A549 (cell line): ENCODE measurements at regions not wholly inside any gene's neighbourhood (a gene's known extent, or its start where the extent isn't known, plus 50 kb on each side); places are given as distances from the start of the nearest gene placed in this dataset.

ENCODE experiments used
- BHLHE40 ChIP-seq: IDR thresholded peaks from 2 replicates; pipeline ENCODE4 v1.6.1; 2012; ENCODE audit warnings: low read depth, low read length, inconsistent platforms
- ESRRA ChIP-seq: fragments of 150-350 bp; IDR thresholded peaks from 2 replicates; pipeline ENCODE4 v1.6.1; 2014; ENCODE audit warnings: mild to moderate bottlenecking, low read length, borderline replicate concordance
- FOSL2 ChIP-seq, 2 experiments: fragments of 450-650 bp in 1 of 2; fragments of >200 bp in 1 of 2; sonication (Bioruptor Twin) in 1 of 2; formaldehyde crosslinking; IDR thresholded peaks; 2 replicates each; pipeline versions ENCODE4 v1.5.0 to v1.6.1; 2016 to 2020; ENCODE audit warnings: mild to moderate bottlenecking in 1 of 2, moderate library complexity in 1 of 2
- POLR2A ChIP-seq: IDR thresholded peaks from 2 replicates; pipeline ENCODE4 v1.6.1; 2012; ENCODE audit warnings: mild to moderate bottlenecking, low read length
- RAD21 ChIP-seq, 2 experiments: fragments of >200 bp in 1 of 2; sonication (Bioruptor Twin) in 1 of 2; formaldehyde crosslinking in 1 of 2; IDR thresholded peaks in 1 of 2; conservative IDR thresholded peaks in 1 of 2; 2 replicates in 1 of 2; 3 replicates in 1 of 2; pipeline ENCODE4 v1.6.1; 2012 to 2018; ENCODE audit warnings: inconsistent platforms in 1 of 2
- SMC3 ChIP-seq: fragments of >200 bp; sonication (Bioruptor Twin); formaldehyde crosslinking; IDR thresholded peaks from 3 replicates; pipeline ENCODE4 v1.6.1; 2018; ENCODE audit warnings: inconsistent platforms
- SREBF2 ChIP-seq: fragments of 450-650 bp; IDR thresholded peaks from 2 replicates; pipeline ENCODE4 v1.6.1; 2014; ENCODE audit warnings: mild to moderate bottlenecking, moderate library complexity
- TF ChIP-seq, protein P1 (sequence below): fragments of >200 bp; sonication (Bioruptor Twin); formaldehyde crosslinking; IDR thresholded peaks from 3 replicates; pipeline ENCODE4 v1.5.1; 2016
- TF ChIP-seq, protein P2 (sequence below): IDR thresholded peaks from 2 replicates; pipeline ENCODE4 v1.6.1; 2012; ENCODE audit warnings: low read depth, borderline replicate concordance
- TF ChIP-seq, protein P3 (sequence below): IDR thresholded peaks from 2 replicates; pipeline ENCODE4 v1.6.1; 2012
- TF ChIP-seq, protein P4 (sequence below): IDR thresholded peaks from 2 replicates; pipeline ENCODE4 v1.6.1; 2012

DNA sequence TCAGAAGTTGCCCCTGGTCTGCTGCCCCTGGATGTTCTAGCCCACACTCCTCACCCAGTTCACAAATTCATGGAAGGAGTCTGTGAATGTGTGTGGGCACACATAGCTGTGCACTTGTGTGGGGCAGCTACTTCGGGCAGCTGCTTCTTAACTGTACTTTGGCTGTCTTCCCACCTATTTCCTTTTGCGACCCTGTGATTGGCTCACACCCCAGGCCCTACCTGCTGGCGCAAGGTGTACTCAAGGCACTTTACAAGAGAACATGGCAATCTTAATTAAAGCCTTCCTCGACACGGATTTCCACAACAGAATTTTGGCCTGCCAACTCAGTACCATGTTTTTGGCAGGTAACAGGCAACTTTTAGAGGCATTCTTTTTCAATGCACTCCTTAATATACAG is 86.5 kb upstream of the CTTNBP2NL start:
- TF ChIP-seq ESRRA: no peak
- TF ChIP-seq, protein P1, sequence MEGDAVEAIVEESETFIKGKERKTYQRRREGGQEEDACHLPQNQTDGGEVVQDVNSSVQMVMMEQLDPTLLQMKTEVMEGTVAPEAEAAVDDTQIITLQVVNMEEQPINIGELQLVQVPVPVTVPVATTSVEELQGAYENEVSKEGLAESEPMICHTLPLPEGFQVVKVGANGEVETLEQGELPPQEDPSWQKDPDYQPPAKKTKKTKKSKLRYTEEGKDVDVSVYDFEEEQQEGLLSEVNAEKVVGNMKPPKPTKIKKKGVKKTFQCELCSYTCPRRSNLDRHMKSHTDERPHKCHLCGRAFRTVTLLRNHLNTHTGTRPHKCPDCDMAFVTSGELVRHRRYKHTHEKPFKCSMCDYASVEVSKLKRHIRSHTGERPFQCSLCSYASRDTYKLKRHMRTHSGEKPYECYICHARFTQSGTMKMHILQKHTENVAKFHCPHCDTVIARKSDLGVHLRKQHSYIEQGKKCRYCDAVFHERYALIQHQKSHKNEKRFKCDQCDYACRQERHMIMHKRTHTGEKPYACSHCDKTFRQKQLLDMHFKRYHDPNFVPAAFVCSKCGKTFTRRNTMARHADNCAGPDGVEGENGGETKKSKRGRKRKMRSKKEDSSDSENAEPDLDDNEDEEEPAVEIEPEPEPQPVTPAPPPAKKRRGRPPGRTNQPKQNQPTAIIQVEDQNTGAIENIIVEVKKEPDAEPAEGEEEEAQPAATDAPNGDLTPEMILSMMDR: no peak
- TF ChIP-seq, protein P2, sequence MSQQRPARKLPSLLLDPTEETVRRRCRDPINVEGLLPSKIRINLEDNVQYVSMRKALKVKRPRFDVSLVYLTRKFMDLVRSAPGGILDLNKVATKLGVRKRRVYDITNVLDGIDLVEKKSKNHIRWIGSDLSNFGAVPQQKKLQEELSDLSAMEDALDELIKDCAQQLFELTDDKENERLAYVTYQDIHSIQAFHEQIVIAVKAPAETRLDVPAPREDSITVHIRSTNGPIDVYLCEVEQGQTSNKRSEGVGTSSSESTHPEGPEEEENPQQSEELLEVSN: no peak
- TF ChIP-seq, protein P3, sequence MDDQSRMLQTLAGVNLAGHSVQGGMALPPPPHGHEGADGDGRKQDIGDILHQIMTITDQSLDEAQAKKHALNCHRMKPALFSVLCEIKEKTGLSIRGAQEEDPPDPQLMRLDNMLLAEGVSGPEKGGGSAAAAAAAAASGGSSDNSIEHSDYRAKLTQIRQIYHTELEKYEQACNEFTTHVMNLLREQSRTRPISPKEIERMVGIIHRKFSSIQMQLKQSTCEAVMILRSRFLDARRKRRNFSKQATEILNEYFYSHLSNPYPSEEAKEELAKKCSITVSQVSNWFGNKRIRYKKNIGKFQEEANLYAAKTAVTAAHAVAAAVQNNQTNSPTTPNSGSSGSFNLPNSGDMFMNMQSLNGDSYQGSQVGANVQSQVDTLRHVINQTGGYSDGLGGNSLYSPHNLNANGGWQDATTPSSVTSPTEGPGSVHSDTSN: no peak
- TF ChIP-seq POLR2A: no peak
- TF ChIP-seq BHLHE40: no peak
- TF ChIP-seq SMC3: no peak
- TF ChIP-seq RAD21 (conservative IDR thresholded peaks at IDR 0.05 in 1 of 2, IDR thresholded peaks at IDR 0.05 in 1 of 2): no peak
- no peak for TF ChIP-seq SREBF2
- TF ChIP-seq, protein P4, sequence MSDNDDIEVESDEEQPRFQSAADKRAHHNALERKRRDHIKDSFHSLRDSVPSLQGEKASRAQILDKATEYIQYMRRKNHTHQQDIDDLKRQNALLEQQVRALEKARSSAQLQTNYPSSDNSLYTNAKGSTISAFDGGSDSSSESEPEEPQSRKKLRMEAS: no peak
- TF ChIP-seq FOSL2 (IDR thresholded peaks at IDR 0.05): no peak
- no peak for TF ChIP-seq FOSL2 (CRISPR knock-in tag; IDR thresholded peaks at IDR 0.05)
